GM18909 (cell line): ENCODE measurements at regions not wholly inside any gene's neighbourhood (a gene's known extent, or its start where the extent isn't known, plus 50 kb on each side); places are given as distances from the start of the nearest gene placed in this dataset.

Experiments
- ATAC-seq: cut with Tn5 transposase; IDR thresholded peaks from one replicate; pipeline ENCODE4 v1.9.1; 2021; ENCODE audit warnings: mild to moderate bottlenecking; ENCODE audit not compliant: unreplicated experiment, poor library complexity

- ATAC-seq = no peak
Measured at GRCh38 chr1:191618181-191618580, 540.1 kb upstream of the RGS18 start.

DNA sequence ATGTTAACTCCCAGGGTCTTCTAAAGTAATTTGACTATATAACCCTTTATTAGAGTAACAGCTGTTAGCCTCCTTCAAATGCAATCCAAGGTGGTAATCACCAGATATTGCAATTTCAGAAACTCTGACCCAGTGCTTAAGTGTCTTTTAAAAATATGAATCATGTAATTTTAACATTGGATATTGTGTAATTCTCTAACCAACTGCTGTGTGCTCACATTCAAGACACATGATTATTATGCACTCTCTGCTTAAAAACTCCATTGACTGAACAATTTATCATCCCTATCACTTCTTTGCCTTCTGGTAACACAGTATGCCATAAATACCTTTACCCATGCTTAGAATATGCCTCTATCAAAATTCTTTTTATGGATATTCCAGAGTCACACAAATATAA, 537.4 kb upstream of the RGS18 start:
- no peak for ATAC-seq

DNA sequence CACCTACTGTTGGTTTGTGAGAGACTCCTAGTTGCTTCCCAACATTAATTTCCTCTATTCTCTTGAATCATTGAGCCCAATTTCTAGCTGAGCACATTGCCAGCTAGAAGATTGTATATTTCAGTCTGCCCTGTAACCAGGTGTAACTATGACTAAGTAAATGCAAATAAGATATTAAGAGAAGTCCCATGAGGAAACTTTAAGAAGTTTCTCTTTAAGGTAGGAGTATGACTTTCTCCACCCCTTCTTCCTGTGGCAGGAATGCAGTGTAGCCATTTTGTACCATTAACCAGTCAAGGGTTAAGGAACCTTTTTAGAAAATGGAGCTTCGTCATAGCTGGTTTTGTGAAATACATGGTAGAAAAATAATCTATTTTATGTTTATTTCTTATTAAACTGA, 534.2 kb upstream of the RGS18 start:
- ATAC-seq = no peak

DNA sequence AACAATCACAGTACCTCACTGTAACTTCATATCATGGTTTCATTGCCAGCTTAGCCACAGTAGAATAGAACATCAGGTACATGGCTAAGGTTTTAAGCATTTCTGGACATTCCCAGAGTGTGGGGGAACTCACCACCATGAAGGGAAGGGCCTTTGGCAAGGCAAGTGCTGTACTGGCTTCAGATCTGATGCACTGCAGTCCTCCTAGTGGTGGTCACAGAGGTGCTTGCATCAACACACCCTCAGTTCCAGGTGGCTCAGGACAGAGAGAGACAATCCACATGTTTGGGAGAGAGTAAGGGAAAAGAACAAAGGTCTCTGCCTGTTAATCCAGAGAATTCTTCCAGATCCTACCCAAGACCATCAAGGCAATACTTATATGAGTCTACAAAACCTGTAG, 528.4 kb upstream of the RGS18 start:
- ATAC-seq = no peak

DNA sequence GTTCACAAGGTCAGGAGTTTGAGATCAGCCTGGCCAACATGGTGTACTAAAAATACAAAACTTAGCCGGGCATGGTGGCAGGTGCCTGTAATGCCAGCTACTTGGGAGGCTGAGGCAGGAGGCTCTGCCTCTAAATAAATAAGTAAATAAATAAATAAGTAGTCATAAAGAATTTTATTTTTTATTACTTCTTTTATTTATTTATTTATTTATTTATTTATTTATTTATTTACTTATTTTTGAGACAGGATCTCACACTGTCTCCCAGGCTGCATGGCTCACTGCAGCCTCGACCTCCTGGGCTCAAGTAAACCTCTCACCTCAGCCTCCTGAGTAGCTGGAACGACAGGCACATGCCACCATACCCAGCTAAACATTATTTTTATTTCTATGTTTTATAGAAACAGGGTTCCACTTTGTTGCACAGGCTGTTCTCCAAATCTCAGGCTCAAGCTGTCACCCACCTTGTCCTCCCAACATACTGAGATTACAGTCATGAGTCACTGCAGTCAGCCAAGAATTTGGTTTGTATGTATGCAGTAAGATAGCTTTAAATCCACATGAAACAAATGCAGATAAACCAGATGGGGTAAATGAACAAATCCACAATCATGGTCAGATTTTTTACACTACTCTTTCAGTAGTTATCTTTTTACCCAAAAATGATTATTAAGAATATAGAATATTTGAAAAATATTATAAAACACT, 523.3 kb upstream of the RGS18 start:
- ATAC-seq = no peak

GRCh38 chr1:191636345-191636744, 521.9 kb upstream of the RGS18 start:
- ATAC-seq = no peak

DNA sequence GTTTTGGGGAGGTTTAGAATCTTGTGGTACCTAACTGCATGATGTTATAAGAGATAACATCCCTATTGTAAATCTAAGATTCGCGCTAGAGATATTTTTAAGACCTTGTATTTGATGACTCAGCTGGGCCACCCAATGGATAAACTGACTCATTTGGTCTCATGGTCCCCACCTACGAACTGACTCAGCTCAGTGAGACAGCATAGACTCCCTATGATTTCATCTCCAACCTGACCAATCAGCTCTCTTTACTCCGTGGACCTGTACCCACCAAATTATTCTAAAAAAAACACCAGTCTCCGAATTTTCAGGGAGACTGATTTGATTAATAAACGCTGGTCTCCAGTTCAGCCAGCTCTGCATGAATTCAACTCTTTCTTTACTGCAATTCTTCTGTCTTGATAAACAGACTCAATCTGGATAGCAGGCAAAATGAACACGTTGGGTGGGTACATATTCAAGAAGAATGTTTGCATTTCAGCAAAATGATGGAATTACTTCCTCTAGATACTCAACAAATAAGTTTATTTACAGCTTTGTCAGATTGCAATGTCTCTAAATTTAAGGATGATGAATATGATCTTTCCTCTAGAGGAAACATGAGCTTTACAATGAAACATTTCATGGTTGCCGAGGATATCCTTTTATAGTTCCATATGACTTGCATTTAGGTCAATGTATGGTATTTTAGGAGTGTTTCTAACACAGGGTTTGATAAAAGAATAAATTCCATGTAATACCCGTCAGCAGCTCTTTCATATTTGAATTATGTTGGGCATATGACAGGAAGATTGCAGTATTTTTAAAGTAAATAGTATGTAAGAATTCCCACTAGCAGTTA, 516.6 kb upstream of the RGS18 start:
- ATAC-seq = no peak

DNA sequence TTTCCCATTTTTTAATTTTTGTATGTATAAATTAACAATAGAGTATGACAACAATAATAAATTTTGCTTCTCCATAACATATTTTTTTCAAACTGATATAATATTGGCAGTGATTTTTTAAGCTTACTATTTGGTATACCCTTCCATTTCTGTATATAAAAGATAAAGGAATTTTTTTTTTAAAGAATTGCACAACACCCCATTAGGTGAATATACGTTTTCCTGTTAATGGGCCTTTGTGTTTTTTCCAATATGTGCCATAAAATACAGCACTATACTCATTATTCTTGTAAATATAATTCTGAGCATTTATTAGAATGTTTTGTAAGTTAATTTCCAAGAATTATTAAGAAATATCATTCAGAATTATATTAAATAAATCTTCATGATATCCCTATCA, 515.2 kb upstream of the RGS18 start:
- no peak for ATAC-seq

GRCh38 chr1:191648939-191649338, 509.3 kb upstream of the RGS18 start:
- no peak for ATAC-seq

- no peak for ATAC-seq
Measured at GRCh38 chr1:191662051-191662450, 496.2 kb upstream of the RGS18 start.

DNA sequence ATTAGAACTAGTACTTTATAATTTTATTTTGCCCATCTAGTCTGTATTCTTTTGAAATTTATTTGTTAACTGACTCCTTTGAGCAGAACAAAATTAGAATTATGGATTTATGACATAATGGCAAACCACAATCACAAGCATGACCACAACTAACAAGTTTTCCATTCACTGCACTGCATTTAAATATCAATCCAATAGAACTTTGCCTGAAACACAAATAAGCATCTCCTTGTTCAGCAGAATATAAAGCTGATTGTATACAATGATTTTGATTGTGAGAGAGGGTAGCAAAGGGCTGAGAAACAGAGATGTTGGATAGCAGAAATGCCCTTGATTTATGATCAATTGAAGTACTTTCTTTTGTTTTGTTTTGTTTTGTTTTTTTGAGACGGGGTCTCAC, 495.5 kb upstream of the RGS18 start:
- ATAC-seq = no peak

DNA sequence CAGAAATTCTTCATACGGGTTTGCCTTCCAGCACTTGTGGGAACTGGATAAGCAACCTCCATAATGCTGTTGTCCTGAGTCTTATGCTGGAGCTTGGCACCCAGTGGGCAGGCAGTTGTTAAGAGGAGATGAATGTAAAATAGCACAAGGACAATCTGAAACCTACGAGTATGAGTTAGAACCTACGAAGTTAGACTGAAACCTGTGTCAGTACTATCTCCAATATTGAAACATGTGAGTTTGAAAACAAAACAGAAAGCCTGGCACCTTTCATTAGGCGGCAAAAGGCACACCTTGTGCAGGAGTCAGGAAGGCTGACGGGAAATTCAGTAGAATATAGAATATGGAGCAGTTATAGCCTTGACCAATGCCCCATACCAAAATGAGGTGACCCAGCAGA, 489.7 kb upstream of the RGS18 start:
- ATAC-seq = no peak

DNA sequence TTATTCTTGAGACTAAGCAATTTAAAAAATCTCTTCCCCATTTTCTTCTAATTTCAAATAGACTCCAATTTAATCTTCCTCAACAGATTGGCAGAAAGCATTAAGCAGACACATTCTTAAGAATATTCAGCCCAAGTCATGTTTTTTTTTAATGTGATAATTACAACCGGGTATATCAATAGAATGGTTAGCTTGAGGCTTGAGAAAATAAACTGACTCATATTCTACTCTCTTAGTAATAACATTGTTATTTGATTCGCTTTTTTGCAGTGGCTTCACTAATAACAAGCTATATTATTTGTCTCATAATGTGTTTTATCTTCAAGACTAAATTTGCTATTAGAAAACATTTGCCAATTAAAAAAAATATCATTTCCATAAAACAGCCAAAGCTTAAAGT, 488.6 kb upstream of the RGS18 start:
- no peak for ATAC-seq

DNA sequence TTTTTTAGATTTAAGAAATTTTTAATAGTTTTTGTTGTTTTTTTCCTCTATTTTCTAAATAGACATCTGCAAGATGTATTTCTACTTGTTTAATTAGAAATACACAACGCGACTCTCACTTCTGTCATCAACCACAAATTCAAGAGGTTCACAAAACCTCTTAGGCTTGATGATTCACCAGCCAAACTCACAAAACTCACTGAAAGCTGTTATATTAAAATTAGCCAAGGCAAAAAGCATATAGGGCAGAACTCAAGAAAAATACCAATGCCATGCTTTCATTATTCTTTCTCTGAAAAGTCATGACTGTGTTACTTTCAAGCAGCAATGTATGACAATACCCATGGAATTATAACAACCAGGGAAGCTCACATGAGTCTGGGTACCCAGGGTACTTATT, 487.0 kb upstream of the RGS18 start:
- no peak for ATAC-seq

DNA sequence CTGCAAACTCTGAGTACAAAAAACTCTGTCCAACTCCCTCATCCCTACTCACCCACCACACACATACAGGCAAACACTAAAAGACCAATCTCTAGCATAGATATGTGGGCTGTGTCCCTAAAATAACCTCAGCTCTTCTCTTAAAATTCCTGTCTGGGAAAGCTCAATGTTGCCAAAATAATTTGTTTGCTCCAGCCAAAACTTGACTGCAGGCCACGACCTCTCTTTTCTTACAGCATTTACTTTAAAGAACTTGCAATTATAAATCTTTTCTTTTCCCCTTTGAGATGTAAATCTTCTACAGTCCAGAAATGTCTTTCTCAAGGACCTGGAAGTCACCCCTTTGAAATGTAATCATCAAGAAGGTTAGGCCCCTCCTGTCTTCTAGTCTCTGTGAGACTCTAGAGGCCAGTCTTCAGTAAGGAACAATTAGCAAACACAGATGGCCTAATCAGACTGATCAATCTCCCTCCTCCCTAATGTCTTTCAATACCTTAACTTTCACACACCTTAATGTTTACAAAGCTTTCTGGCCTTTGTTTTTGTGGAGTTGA, 483.6 kb upstream of the RGS18 start:
- ATAC-seq = no peak

DNA sequence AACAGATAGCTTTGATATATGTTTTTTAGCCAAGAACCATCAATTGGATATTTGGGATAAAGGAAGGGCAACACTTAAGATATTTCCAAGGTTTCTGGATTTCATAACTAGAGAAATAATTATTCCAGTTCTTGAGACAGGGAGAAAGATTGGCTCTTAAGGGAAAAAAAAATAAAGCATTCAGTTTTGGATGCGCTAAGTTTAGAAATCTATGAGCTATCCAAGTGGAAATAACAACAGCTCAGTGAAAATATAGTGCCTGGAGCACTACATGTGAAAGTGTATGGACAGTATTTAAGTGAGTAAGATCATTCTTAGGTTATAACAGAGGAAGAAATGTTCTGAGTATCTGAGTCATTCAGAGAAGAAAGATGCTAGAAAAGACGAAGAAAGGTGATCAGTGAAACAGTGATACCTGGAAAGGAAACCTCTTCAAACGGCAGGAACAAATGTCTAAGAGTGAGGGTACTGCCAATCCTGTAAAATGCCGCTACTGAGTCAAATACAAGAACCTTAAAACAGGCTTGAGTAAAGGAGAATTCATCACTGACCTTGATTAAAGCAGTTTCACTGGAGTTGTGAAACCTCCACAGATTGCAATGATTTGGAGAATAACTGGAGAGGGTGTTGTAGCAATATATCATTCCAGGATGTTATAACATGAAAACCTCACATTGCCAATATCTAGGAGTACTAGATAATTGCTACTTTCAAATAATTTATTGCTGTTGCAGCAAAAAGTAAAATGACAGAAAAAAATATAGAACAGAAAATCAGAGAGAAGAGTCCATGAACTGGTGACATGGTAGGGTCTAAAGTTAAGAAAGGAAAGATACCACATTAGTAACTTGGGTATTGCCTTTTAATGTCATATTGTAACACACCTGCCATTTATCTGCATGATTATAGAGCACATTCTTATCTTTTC, 482.1 kb upstream of the RGS18 start:
- ATAC-seq = no peak

DNA sequence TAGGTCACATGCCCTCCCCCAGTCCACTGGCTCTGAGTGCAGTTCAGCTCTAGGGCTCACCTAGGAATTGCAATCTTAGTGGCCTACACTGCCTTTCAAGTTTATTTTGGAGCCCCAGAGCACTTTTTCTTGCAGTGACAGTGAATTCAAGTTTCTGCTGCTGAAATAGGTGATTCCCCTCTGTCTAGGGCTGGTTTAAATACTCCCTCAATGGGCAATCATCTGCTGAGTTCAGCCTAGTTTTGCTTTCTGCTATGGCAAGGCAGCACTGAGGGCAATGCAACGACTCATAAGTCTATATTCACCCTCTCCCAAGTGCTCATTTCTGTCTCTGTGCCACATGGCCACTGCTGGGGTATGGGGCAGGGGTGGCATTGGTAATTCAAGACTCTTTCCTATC, 472.6 kb upstream of the RGS18 start:
- ATAC-seq = no peak

DNA sequence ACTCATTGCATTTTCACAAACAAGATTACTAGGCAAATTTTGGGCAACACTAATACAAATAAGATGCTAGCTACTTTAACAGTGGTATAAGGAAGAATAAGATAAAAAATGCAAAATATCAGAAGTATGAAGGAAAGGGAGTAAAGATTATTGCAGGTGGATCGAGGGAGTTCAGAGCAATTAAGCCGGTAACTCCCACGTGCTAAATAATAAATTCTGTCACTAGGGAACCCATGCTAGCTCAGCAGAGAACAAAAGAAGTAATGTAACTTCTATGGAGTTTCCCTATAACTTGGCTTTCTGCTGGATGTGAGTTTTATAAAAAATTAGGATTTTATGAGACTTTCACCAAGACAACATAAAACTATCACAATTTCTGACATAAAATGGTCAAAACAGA, 470.5 kb upstream of the RGS18 start:
- ATAC-seq = no peak

DNA sequence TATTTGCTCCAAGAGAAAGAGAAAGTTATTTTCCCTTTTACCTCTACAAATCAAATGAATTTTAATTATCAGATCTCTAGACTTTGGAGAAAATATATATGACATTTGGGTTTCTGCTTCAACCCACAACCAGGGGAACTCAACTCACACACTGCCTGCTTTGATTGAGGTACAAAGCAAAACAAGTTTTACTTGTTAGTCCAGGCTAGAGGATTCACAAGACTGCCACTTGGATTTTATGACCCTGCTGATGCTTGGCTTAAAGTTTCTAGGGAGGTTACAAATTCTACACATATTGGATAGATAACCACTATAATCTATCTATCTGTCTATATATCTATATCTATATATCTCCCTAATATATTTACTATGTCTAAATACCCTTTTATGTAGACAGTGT, 467.3 kb upstream of the RGS18 start:
- ATAC-seq = no peak

DNA sequence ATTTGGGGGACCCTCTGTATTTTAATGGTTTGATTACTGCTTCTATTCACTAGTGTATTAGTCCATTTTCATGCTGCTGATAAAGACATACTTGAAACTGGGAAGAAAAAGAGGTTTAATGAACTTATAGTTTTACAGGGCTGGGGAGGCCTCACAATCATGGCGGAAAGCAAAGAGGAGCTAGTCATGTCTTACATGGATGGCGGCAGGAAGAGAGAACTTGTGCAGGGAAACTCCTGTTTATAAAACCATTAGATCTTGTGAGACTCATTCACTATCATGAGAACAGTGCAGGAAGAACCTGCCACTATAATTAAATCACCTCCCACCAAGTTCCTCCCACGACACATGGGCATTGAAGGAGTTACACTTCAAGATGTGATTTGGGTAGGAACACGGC, 464.5 kb upstream of the RGS18 start:
- ATAC-seq = no peak

DNA sequence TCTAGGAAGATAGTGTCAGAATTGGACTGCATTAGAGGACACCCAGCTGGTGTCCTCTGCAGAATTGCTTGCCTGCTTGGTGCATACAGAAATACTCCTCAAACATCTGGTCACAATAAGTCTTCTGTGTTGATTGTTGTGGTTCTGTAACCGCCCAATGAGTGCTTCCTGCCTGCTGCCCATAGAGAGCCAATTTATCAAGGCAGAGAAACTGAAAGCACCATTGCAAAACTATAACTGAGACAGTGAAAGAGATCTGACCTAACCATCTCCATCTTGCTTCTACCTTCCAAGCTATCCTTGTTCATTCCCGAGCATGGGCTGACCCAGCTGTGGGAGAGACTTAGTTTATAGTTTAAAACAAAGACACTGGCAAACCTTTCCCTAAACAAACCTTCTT, 462.4 kb upstream of the RGS18 start:
- peak; percentile 92 for ATAC-seq
